ENCODE measurements at regions not wholly inside any gene's neighbourhood (a gene's known extent, or its start where the extent isn't known, plus 50 kb on each side); places are given as distances from the start of the nearest gene placed in this dataset.

- CTCF ChIA-PET = no interaction called here
These were observed 169.3 kb upstream of the ETV3 start for GRCh38 chr1:157307491-157307890.

More at GRCh38 chr1:157307491-157307890, 169.3 kb upstream of the ETV3 start:
- no peak overlapping the region for H2AK9ac ChIP-seq (replicated peaks; ENCODE audit: low read depth, low read length, poor library complexity)
- no CpG with 5 or more reads among the region's 1 CpG for WGBS, 2 experiments (ENCODE audit: extremely low coverage in 2 of 2, insufficient read length in 1 of 2)
- dilution Hi-C loops (cut with HindIII; ENCODE audit: low sequenced_read_pairs, unreplicated experiment) = no loop called here
- no peak overlapping the region for H3K4me3 ChIP-seq (ENCODE audit: insufficient read depth, low read depth, low read length)
- H3K9ac ChIP-seq (ENCODE audit: low read depth, low read length) = no peak overlapping the region
- H4K91ac ChIP-seq (ENCODE audit: insufficient read depth, low read depth, low read length) = no peak overlapping the region
- in situ Hi-C loops (cut with MboI; ENCODE audit: low sequenced_read_pairs) = no loop called here
- H4K20me1 ChIP-seq (ENCODE audit: insufficient read depth, low read length) = no peaks in the 10 kb centered on the region
- TF ChIP-seq MAZ (IDR thresholded peaks at IDR 0.05; ENCODE audit: borderline replicate concordance, low read depth, low read length) (no peak), MAFK (IDR thresholded peaks at IDR 0.05; ENCODE audit: low read depth, low read length) (no peak), USF2 (IDR thresholded peaks at IDR 0.05; ENCODE audit: low read depth, low read length) (no peak), CEBPB (IDR thresholded peaks at IDR 0.05; ENCODE audit: low read depth, low read length) (no peak), CTCF (conservative IDR thresholded peaks at IDR 0.05; ENCODE audit: low read depth, low read length) (no peak), SMC3 (IDR thresholded peaks at IDR 0.05; ENCODE audit: low read depth, low read length) (no peak), FOS (IDR thresholded peaks at IDR 0.05; ENCODE audit: low read depth, low read length) (no peak)
- no peak overlapping the region for H2AFZ ChIP-seq (replicated peaks; ENCODE audit: low read length, poor library complexity)
- no peak overlapping the region for H4K5ac ChIP-seq (ENCODE audit: low read depth, low read length)
- no peak overlapping the region for H4K8ac ChIP-seq (ENCODE audit: low read depth in 2 of 2, low read length in 2 of 2)
- no TSS peak for BruUV-seq (replicated peaks)
- H3K4me1 ChIP-seq (ENCODE audit: control insufficient read depth, insufficient read depth, low read length) = no peaks in the 10 kb centered on the region
- H2BK120ac ChIP-seq (ENCODE audit: low read depth, low read length) = no peak overlapping the region
- no peak overlapping the region for H2BK15ac ChIP-seq (ENCODE audit: low read depth, low read length)
- DNase-seq = no peak
- POLR2A ChIA-PET (ENCODE audit: unreplicated experiment) = no interaction called here
- intact Hi-C loops (cut with micrococcal nuclease) = no loop called here
- H3K18ac ChIP-seq (ENCODE audit: low read depth, low read length) = no peak overlapping the region
- no peaks in the 10 kb centered on the region for H3K27me3 ChIP-seq (ENCODE audit: control insufficient read depth, insufficient read depth, low read length)
- H3K4ac ChIP-seq (ENCODE audit: low read depth, low read length) = no peak overlapping the region
- H2BK5ac ChIP-seq (ENCODE audit: low read depth, low read length, poor library complexity, severe bottlenecking) = no peak overlapping the region
- H3K79me1 ChIP-seq (ENCODE audit: low read depth in 1 of 2, low read length in 2 of 2) = no peaks in the 10 kb centered on the region
- H3K56ac ChIP-seq (ENCODE audit: extremely low read depth, insufficient read depth, low read length) = no peak overlapping the region
- no peak overlapping the region for H3K27ac ChIP-seq (ENCODE audit: insufficient read depth, low read length)
- H2AK5ac ChIP-seq (ENCODE audit: low read depth, low read length) = no peak overlapping the region
- no peak for ATAC-seq (ENCODE audit: low read depth)
- no peaks in the 10 kb centered on the region for H3K9me1 ChIP-seq (ENCODE audit: insufficient read depth, low read length)
- no peaks in the 10 kb centered on the region for H3K36me3 ChIP-seq (ENCODE audit: control insufficient read depth, insufficient read depth, low read length)
- H3K4me2 ChIP-seq (ENCODE audit: low read depth, low read length) = no peak overlapping the region
- no peak overlapping the region for H2BK20ac ChIP-seq (ENCODE audit: low read depth, low read length)
- no peak overlapping the region for H3K23ac ChIP-seq (ENCODE audit: low read depth, low read length)
- H3K14ac ChIP-seq (replicated peaks; ENCODE audit: low read depth, low read length) = no peak overlapping the region
- no peaks in the 10 kb centered on the region for H3K9me3 ChIP-seq (ENCODE audit: control insufficient read depth, insufficient read depth, low read length)
